Naive thymus-derived CD8-positive, alpha-beta T cell (primary cell): ENCODE measurements at regions not wholly inside any gene's neighbourhood (a gene's known extent, or its start where the extent isn't known, plus 50 kb on each side); places are given as distances from the start of the nearest gene placed in this dataset.

ENCODE experiments used
- ATAC-seq, 2 donors: fragments of 150-1000 bp; cut with Tn5 transposase in 1 of 2; sonication (Bioruptor Pico), chemical (Tn5 transposase) in 1 of 2; 1 replicate in 1 of 2; 2 replicates in 1 of 2; pipeline ENCODE4 v1.10.0; 2021; ENCODE audit warnings: mild to moderate bottlenecking in 2 of 2, moderate library complexity in 2 of 2
- POLR2A ChIA-PET: fragments of 350-600 bp; sonication (Branson Sonifier 250); formaldehyde crosslinking; loops from one replicate; lab custom pipeline; 2021; ENCODE audit warnings: antibody characterized with exemption; lab: Charles Lee
- DNase-seq, 10 donors: peaks; one replicate each; pipeline versions ENCODE4 v3.0.0 to v3.0.0-alpha.2; 2020 to 2022
- H3K27ac Mint-ChIP-seq, 10 donors: one replicate each; pipeline ENCODE4 v1.8.0; 2020 to 2022; ENCODE audit warnings: mild to moderate bottlenecking in 10 of 10, mixed read lengths in 10 of 10, moderate library complexity in 4 of 10, inconsistent platforms in 1 of 10
- H3K27me3 Mint-ChIP-seq, 5 donors: one replicate each; pipeline ENCODE4 v1.8.0; 2021 to 2022; ENCODE audit warnings: mixed read lengths in 5 of 5
- H3K36me3 Mint-ChIP-seq, 3 donors: one replicate each; pipeline ENCODE4 v1.8.0; 2020 to 2022; ENCODE audit warnings: mixed read lengths in 3 of 3, mild to moderate bottlenecking in 2 of 3, inconsistent platforms in 1 of 3
- H3K4me1 Mint-ChIP-seq, 4 donors: one replicate each; pipeline ENCODE4 v1.8.0; 2021 to 2022; ENCODE audit warnings: mixed read lengths in 4 of 4
- H3K4me3 Mint-ChIP-seq, 10 donors: one replicate each; pipeline ENCODE4 v1.8.0; 2020 to 2022; ENCODE audit warnings: mild to moderate bottlenecking in 10 of 10, mixed read lengths in 10 of 10, moderate library complexity in 6 of 10, inconsistent platforms in 1 of 10
- H3K9me3 Mint-ChIP-seq, 9 donors: one replicate each; pipeline ENCODE4 v1.8.0; 2020 to 2022; ENCODE audit warnings: mixed read lengths in 9 of 9, mild to moderate bottlenecking in 3 of 9, inconsistent platforms in 1 of 9, moderate library complexity in 1 of 9

- Mint-ChIP-seq H3K27me3 (peaks cover 0 to 2% (median 0%) of the 10 kb centered on the region in 5 donors), H3K27ac (no peak overlapping the region), H3K36me3 (no peaks in the 10 kb centered on the region), H3K9me3 (peaks cover 0 to 7% (median 2%) of the 10 kb centered on the region in 9 donors), H3K4me3 (no peak overlapping the region), H3K4me1 (no peaks in the 10 kb centered on the region)
- POLR2A ChIA-PET = no interaction called here
- ATAC-seq (no peak), DNase-seq (no peak)
These were observed 230.1 kb downstream of the SEC16B start for GRCh38 chr1:177739780-177740179.

GRCh38 chr1:177737456-177737855, 232.4 kb downstream of the SEC16B start:
- no peak for DNase-seq
- no peaks in the 10 kb centered on the region for H3K27me3 Mint-ChIP-seq
- no peaks in the 10 kb centered on the region for H3K4me1 Mint-ChIP-seq
- POLR2A ChIA-PET = no interaction called here
- no peaks in the 10 kb centered on the region for H3K36me3 Mint-ChIP-seq
- H3K4me3 Mint-ChIP-seq = no peak overlapping the region
- no peak for ATAC-seq
- H3K9me3 Mint-ChIP-seq = peaks cover 0 to 10% (median 4%) of the 10 kb centered on the region in 9 donors
- H3K27ac Mint-ChIP-seq = no peak overlapping the region

- POLR2A ChIA-PET = no interaction called here
- H3K36me3 Mint-ChIP-seq = no peaks in the 10 kb centered on the region
- no peaks in the 10 kb centered on the region for H3K4me1 Mint-ChIP-seq
- DNase-seq (no peak), ATAC-seq (no peak)
- H3K27ac Mint-ChIP-seq = no peak overlapping the region
- H3K27me3 Mint-ChIP-seq = no peaks in the 10 kb centered on the region
- no peak overlapping the region for H3K4me3 Mint-ChIP-seq
- peaks cover 0 to 39% (median 11%) of the 10 kb centered on the region in 9 donors for H3K9me3 Mint-ChIP-seq
These were observed 237.7 kb downstream of the SEC16B start for GRCh38 chr1:177732178-177732577.

- Mint-ChIP-seq H3K27me3 (peaks cover 0 to 7% (median 0%) of the 10 kb centered on the region in 5 donors), H3K4me3 (no peak overlapping the region), H3K4me1 (no peaks in the 10 kb centered on the region), H3K27ac (no peak overlapping the region), H3K36me3 (peaks cover 0 to 8% (median 0%) of the 10 kb centered on the region in 3 donors), H3K9me3 (peaks cover 11 to 64% (median 20%) of the 10 kb centered on the region in 9 donors)
- ATAC-seq (no peak), DNase-seq (no peak)
- POLR2A ChIA-PET = no interaction called here
These were observed 240.2 kb downstream of the SEC16B start for GRCh38 chr1:177729646-177730045.

GRCh38 chr1:177723533-177723932, 246.3 kb downstream of the SEC16B start:
- POLR2A ChIA-PET = no interaction called here
- ATAC-seq (no peak), DNase-seq (no peak)
- H3K9me3 Mint-ChIP-seq = peaks cover 12 to 78% (median 42%) of the 10 kb centered on the region in 9 donors
- H3K4me3 Mint-ChIP-seq = no peak overlapping the region
- peaks cover 0 to 14% (median 0%) of the 10 kb centered on the region in 5 donors for H3K27me3 Mint-ChIP-seq
- peaks cover 0 to 22% (median 1%) of the 10 kb centered on the region in 3 donors for H3K36me3 Mint-ChIP-seq
- no peaks in the 10 kb centered on the region for H3K4me1 Mint-ChIP-seq
- no peak overlapping the region for H3K27ac Mint-ChIP-seq

GRCh38 chr1:177710696-177711620, 258.9 kb downstream of the SEC16B start:
- POLR2A ChIA-PET = no interaction called here
- H3K36me3 Mint-ChIP-seq = peaks cover 0 to 3% (median 0%) of the 10 kb centered on the region in 3 donors
- H3K4me3 Mint-ChIP-seq = no peak overlapping the region
- ATAC-seq (no peak), DNase-seq (no peak)
- no peak overlapping the region for H3K27ac Mint-ChIP-seq
- peaks cover 1 to 34% (median 13%) of the 10 kb centered on the region in 9 donors for H3K9me3 Mint-ChIP-seq
- H3K4me1 Mint-ChIP-seq = no peaks in the 10 kb centered on the region
- peaks cover 0 to 7% (median 0%) of the 10 kb centered on the region in 5 donors for H3K27me3 Mint-ChIP-seq

- DNase-seq = no peak
- peaks cover 0 to under 1% (median 0%) of the 10 kb centered on the region in 3 donors for H3K36me3 Mint-ChIP-seq
- no peak overlapping the region for H3K4me3 Mint-ChIP-seq
- H3K27ac Mint-ChIP-seq = no peak overlapping the region
- H3K4me1 Mint-ChIP-seq = no peaks in the 10 kb centered on the region
- POLR2A ChIA-PET = no interaction called here
- ATAC-seq = no peak
- H3K27me3 Mint-ChIP-seq = peaks cover 0 to 3% (median 0%) of the 10 kb centered on the region in 5 donors
- peaks cover 1 to 12% (median 5%) of the 10 kb centered on the region in 9 donors for H3K9me3 Mint-ChIP-seq
These were observed 261.5 kb downstream of the SEC16B start for GRCh38 chr1:177708406-177708805.

- Mint-ChIP-seq H3K27me3 (peaks cover 0 to 4% (median 0%) of the 10 kb centered on the region in 5 donors), H3K27ac (no peak overlapping the region), H3K9me3 (peaks cover 0 to 13% (median 5%) of the 10 kb centered on the region in 9 donors), H3K36me3 (no peaks in the 10 kb centered on the region), H3K4me3 (no peak overlapping the region), H3K4me1 (no peaks in the 10 kb centered on the region)
- POLR2A ChIA-PET = no interaction called here
- ATAC-seq = no peak
- DNase-seq = no peak
These were observed 262.9 kb downstream of the SEC16B start for GRCh38 chr1:177706977-177707376.

- no peak for ATAC-seq
- Mint-ChIP-seq H3K4me1 (no peaks in the 10 kb centered on the region), H3K9me3 (peaks cover 0 to 15% (median 5%) of the 10 kb centered on the region in 9 donors), H3K27ac (no peak overlapping the region), H3K36me3 (no peaks in the 10 kb centered on the region), H3K4me3 (no peak overlapping the region), H3K27me3 (peaks cover 0 to 4% (median 0%) of the 10 kb centered on the region in 5 donors)
- no peak for DNase-seq
- POLR2A ChIA-PET = no interaction called here
These were observed 264.0 kb downstream of the SEC16B start for GRCh38 chr1:177705839-177706238.

GRCh38 chr1:177703888-177704446, 265.9 kb downstream of the SEC16B start:
- DNase-seq = no peak
- Mint-ChIP-seq H3K4me1 (no peaks in the 10 kb centered on the region), H3K27ac (no peak overlapping the region), H3K27me3 (peaks cover 0 to 4% (median 0%) of the 10 kb centered on the region in 5 donors), H3K36me3 (no peaks in the 10 kb centered on the region), H3K4me3 (no peak overlapping the region), H3K9me3 (peaks cover 0 to 10% (median 0%) of the 10 kb centered on the region in 9 donors)
- ATAC-seq = no peak
- POLR2A ChIA-PET = no interaction called here

- DNase-seq (no peak), ATAC-seq (no peak)
- no peak overlapping the region for H3K27ac Mint-ChIP-seq
- POLR2A ChIA-PET = no interaction called here
- H3K9me3 Mint-ChIP-seq = peaks cover 0 to 10% (median 0%) of the 10 kb centered on the region in 9 donors
- no peak overlapping the region for H3K4me3 Mint-ChIP-seq
- peaks cover 0 to 4% (median 0%) of the 10 kb centered on the region in 5 donors for H3K27me3 Mint-ChIP-seq
- no peaks in the 10 kb centered on the region for H3K36me3 Mint-ChIP-seq
- H3K4me1 Mint-ChIP-seq = no peaks in the 10 kb centered on the region
These were observed 268.1 kb downstream of the SEC16B start for GRCh38 chr1:177701654-177702353.

- Mint-ChIP-seq H3K9me3 (peaks cover 0 to 10% (median 0%) of the 10 kb centered on the region in 9 donors), H3K4me3 (no peak overlapping the region), H3K27ac (no peak overlapping the region), H3K4me1 (no peaks in the 10 kb centered on the region), H3K27me3 (peaks cover 0 to 4% (median 0%) of the 10 kb centered on the region in 5 donors), H3K36me3 (no peaks in the 10 kb centered on the region)
- no peak for DNase-seq
- no peak for ATAC-seq
- POLR2A ChIA-PET = no interaction called here
These were observed 269.0 kb downstream of the SEC16B start for GRCh38 chr1:177700856-177701255.
